Epithelial cell of proximal tubule (primary cell): ENCODE measurements at regions not wholly inside any gene's neighbourhood (a gene's known extent, or its start where the extent isn't known, plus 50 kb on each side); places are given as distances from the start of the nearest gene placed in this dataset.

Source experiments
- DNase-seq: peaks from one replicate; pipeline ENCODE4 v3.0.0-alpha.2; 2011; ENCODE audit warnings: low read depth
- H3K4me3 ChIP-seq: 2 replicates; pipeline ENCODE4 v1.5.1; 2011; ENCODE audit warnings: low read depth, mild to moderate bottlenecking, low read length
- CTCF ChIP-seq: conservative IDR thresholded peaks from 2 replicates; pipeline ENCODE4 v1.5.1; 2012; ENCODE audit warnings: low read depth, mild to moderate bottlenecking, low read length

DNA sequence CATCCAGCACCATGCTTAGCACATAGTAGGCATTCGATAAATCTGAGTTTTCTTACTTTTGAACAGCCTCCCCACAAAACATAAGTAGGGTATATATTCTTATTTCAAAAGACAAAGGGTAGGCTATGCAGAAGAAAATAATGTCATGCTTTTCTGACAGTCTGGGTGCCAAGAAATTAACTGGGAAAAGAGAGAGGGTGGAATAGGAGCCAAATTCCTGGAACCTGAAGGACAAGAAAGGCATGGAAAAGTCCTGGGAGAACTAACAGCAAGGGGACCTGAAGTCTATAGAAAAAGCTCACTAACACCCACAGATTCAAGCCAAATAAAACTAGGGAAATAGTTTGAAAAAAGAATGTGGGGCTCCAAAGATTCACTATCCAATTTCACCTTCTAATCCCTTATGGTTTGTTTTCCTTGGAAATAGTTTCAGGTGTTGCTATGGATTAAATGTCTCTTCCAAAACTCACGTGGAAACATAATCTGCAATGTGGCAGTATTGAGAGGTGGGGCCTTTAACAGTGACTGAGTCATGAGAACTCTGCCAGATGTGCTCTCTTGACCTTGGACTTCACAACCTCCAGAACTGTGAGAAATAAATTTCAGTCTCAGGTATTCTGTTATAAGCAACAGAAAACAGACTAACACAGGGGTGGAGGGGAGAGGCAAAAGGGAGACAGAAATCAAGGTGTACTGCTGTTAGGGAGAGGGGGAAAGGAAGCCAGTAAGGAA lies 173.3 kb upstream of the ARHGEF9 start:
- H3K4me3 ChIP-seq, result no peak overlapping the region

GRCh38 chrX:63935835-63936234 lies 150.8 kb upstream of the ARHGEF9 start:
- no peak for DNase-seq
- TF ChIP-seq CTCF, result no peak
- H3K4me3 ChIP-seq, result no peak overlapping the region

More for the DNA sequence above, 173.3 kb upstream of the ARHGEF9 start:
- TF ChIP-seq CTCF, result no peak
- no peak for DNase-seq

DNA sequence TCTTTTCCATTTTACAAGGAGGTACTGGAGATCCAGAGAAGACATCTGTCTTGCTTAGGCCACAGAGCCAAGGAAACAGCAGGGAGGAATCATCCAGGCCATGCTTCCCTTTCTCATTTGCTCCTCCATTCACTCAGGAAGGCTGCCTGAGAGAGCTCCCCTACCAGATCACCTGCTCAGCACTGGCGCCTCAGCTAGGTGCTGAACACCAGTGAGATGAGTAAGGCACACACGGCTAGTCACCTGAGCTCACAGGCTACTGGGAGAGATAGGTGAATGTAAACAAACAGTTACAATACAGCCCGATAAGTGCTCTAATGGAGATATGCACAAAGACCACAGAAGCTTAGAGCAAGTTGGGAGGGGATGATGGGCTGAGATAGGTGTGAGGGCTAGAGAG lies 149.8 kb upstream of the ARHGEF9 start:
- no peak for DNase-seq
- no peak overlapping the region for H3K4me3 ChIP-seq
- no peak for TF ChIP-seq CTCF

DNA sequence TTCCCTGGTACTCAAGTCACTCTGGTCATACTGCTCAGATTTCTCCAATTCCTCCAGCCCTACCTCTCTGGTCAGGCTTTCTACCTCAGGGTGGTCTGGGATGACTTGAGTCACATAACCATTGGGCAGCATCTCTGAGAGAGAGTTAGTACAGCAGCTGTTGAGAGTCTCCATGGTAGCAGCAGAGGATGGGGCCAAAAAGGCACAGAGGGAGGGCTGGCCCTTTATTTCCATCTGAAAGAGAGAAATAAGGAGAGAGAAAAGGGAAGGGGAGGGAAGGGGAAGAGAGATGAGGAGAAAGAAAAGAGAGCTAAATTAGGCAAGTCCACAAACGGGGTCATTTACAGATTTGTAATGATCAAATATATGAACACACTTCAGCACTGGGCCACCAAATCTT lies 149.1 kb upstream of the ARHGEF9 start:
- H3K4me3 ChIP-seq, result no peak overlapping the region
- no peak for DNase-seq
- TF ChIP-seq CTCF, result no peak

- no peak for TF ChIP-seq CTCF
- H3K4me3 ChIP-seq, result no peak overlapping the region
- no peak for DNase-seq
Measured at GRCh38 chrX:63932907-63933306, 147.9 kb upstream of the ARHGEF9 start.

GRCh38 chrX:63932006-63932405 lies 147.0 kb upstream of the ARHGEF9 start:
- TF ChIP-seq CTCF, result no peak
- DNase-seq, result no peak
- no peak overlapping the region for H3K4me3 ChIP-seq

- no peak overlapping the region for H3K4me3 ChIP-seq
- TF ChIP-seq CTCF, result peak; percentile 28
- DNase-seq, result no peak
Measured at GRCh38 chrX:63930140-63930539, 145.1 kb upstream of the ARHGEF9 start.
